Vagina (tissue), 2 donors: ENCODE measurements at regions not wholly inside any gene's neighbourhood (a gene's known extent, or its start where the extent isn't known, plus 50 kb on each side); places are given as distances from the start of the nearest gene placed in this dataset.
"Not testable (repeated sequence)": the region's sequence is repeated elsewhere in the genome, so short reads cannot be mapped to it uniquely, and the experiment has no call there.

ENCODE experiments used
- DNase-seq, 2 donors: peaks; one replicate each; pipeline ENCODE4 v3.0.0-alpha.2; 2017; ENCODE audit errors: extremely low spot score in 2 of 2
- H3K27ac ChIP-seq: fragments of 200-600 bp; sonication (generic); one replicate; pipeline ENCODE4 v1.5.1; 2019
- H3K27me3 ChIP-seq: fragments of 200-600 bp; sonication (generic); one replicate; pipeline ENCODE4 v1.5.1; 2019
- H3K36me3 ChIP-seq, 2 donors: fragments of 200-600 bp; sonication (generic); one replicate each; pipeline ENCODE4 v1.5.1; 2017 to 2019
- H3K4me1 ChIP-seq: fragments of 200-600 bp; sonication (generic); one replicate; pipeline ENCODE4 v1.5.1; 2019
- H3K4me3 ChIP-seq, 2 donors: fragments of 200-600 bp; sonication (generic); 1 replicate in 1 of 2; 2 replicates in 1 of 2; pipeline ENCODE4 v1.5.1; 2016 to 2019
- H3K9me3 ChIP-seq: fragments of 200-600 bp; sonication (generic); one replicate; pipeline ENCODE4 v1.5.1; 2019
- CTCF ChIP-seq, 3 experiments: fragments of 450-650 bp in 2 of 3; fragments of 200-600 bp in 1 of 3; sonication (generic) in 1 of 3; IDR thresholded peaks; one replicate each; pipeline ENCODE4 v1.5.1; 2017 to 2019; ENCODE audit warnings: antibody characterized with exemption in 3 of 3, mild to moderate bottlenecking in 2 of 3, moderate library complexity in 2 of 3
- POLR2A ChIP-seq, 2 donors: fragments of 450-650 bp; IDR thresholded peaks; one replicate each; pipeline ENCODE4 v1.6.1; 2017; ENCODE audit warnings: antibody characterized with exemption in 2 of 2, mild to moderate bottlenecking in 2 of 2, moderate library complexity in 2 of 2
- POLR2AphosphoS5 ChIP-seq, 2 donors: sonication (generic); formaldehyde crosslinking; IDR thresholded peaks; one replicate each; pipeline ENCODE4 v1.9.0; 2017; ENCODE audit warnings: antibody characterized with exemption in 2 of 2, mild to moderate bottlenecking in 2 of 2, low read depth in 1 of 2; ENCODE audit not compliant: insufficient read depth in 1 of 2
- intact Hi-C: fragments of 100-400 bp; cut with DNase I; formaldehyde crosslinking; loops from one replicate; pipeline ENCODE4 v1.15.1; 2023

- Histone ChIP-seq H3K27ac (no peak overlapping the region), H3K36me3 (no peaks in the 10 kb centered on the region), H3K4me3 (no peak overlapping the region), H3K4me1 (no peaks in the 10 kb centered on the region), H3K9me3 (no peaks in the 10 kb centered on the region), H3K27me3 (no peaks in the 10 kb centered on the region)
- no peak for DNase-seq
- intact Hi-C loops = no loop called here
- no peak for TF ChIP-seq POLR2AphosphoS5 (IDR thresholded peaks at IDR 0.05; ENCODE audit: insufficient read depth in 1 of 2, low read depth in 1 of 2)
These were observed 576.9 kb upstream of the PTBP2 start for GRCh38 chr1:96144636-96145035.

GRCh38 chr1:96145492-96145891 is 576.1 kb upstream of the PTBP2 start:
- H3K27ac ChIP-seq = no peak overlapping the region
- H3K27me3 ChIP-seq = no peaks in the 10 kb centered on the region
- H3K4me3 ChIP-seq = no peak overlapping the region
- H3K4me1 ChIP-seq = no peaks in the 10 kb centered on the region
- intact Hi-C loops = no loop called here
- no peaks in the 10 kb centered on the region for H3K36me3 ChIP-seq
- TF ChIP-seq POLR2AphosphoS5 (IDR thresholded peaks at IDR 0.05; ENCODE audit: insufficient read depth in 1 of 2, low read depth in 1 of 2) (no peak), POLR2A (IDR thresholded peaks at IDR 0.05) (no peak), CTCF (IDR thresholded peaks at IDR 0.05) (no peak)
- DNase-seq = no peak
- no peaks in the 10 kb centered on the region for H3K9me3 ChIP-seq

GRCh38 chr1:96152957-96153356 is 568.6 kb upstream of the PTBP2 start:
- H3K9me3 ChIP-seq, H3K27me3 ChIP-seq, H3K36me3 ChIP-seq, DNase-seq, H3K4me3 ChIP-seq, intact Hi-C loops, H3K27ac ChIP-seq, H3K4me1 ChIP-seq: not testable (repeated sequence)

- no peak overlapping the region for H3K27ac ChIP-seq
- TF ChIP-seq POLR2A (IDR thresholded peaks at IDR 0.05) = no peak
- TF ChIP-seq CTCF (IDR thresholded peaks at IDR 0.05) = no peak
- no peak for TF ChIP-seq POLR2AphosphoS5 (IDR thresholded peaks at IDR 0.05; ENCODE audit: insufficient read depth in 1 of 2, low read depth in 1 of 2)
- intact Hi-C loops = no loop called here
- H3K4me1 ChIP-seq = no peaks in the 10 kb centered on the region
- no peaks in the 10 kb centered on the region for H3K36me3 ChIP-seq
- no peak for DNase-seq
- no peaks in the 10 kb centered on the region for H3K27me3 ChIP-seq
- H3K9me3 ChIP-seq = peaks cover 4% of the 10 kb centered on the region
- no peak overlapping the region for H3K4me3 ChIP-seq
These were observed 564.5 kb upstream of the PTBP2 start for GRCh38 chr1:96157101-96157500.

DNA sequence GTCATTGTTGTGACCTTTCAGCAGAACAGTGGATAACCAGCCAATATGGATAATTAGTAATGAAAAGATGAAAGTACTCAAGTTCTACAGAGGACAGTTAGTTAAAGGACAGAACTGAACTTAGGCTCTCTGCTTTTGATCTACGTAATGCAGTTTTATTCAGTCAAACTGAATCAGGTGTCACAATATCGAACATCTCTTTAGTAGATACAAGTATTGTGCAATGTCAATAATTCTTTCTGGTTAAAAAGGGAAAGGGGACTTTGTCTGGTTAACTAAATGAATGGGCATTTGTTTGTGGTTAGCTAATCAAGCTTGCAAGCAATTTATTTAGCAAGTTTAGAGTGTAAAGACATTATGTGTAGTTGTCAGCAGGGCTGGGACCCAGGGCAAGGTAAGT is 562.2 kb upstream of the PTBP2 start:
- intact Hi-C loops = no loop called here
- H3K36me3 ChIP-seq = no peaks in the 10 kb centered on the region
- H3K9me3 ChIP-seq = no peaks in the 10 kb centered on the region
- no peaks in the 10 kb centered on the region for H3K27me3 ChIP-seq
- no peak overlapping the region for H3K27ac ChIP-seq
- H3K4me3 ChIP-seq = no peak overlapping the region
- no peak for DNase-seq
- no peaks in the 10 kb centered on the region for H3K4me1 ChIP-seq
- no peak for TF ChIP-seq POLR2A (IDR thresholded peaks at IDR 0.05)
- no peak for TF ChIP-seq CTCF (IDR thresholded peaks at IDR 0.05)
- TF ChIP-seq POLR2AphosphoS5 (IDR thresholded peaks at IDR 0.05; ENCODE audit: insufficient read depth in 1 of 2, low read depth in 1 of 2) = no peak

GRCh38 chr1:96164053-96164452 is 557.5 kb upstream of the PTBP2 start:
- intact Hi-C loops = no loop called here
- no peak overlapping the region for H3K4me3 ChIP-seq
- H3K27me3 ChIP-seq = no peaks in the 10 kb centered on the region
- no peaks in the 10 kb centered on the region for H3K9me3 ChIP-seq
- H3K27ac ChIP-seq = no peak overlapping the region
- DNase-seq = no peak
- H3K4me1 ChIP-seq = no peaks in the 10 kb centered on the region
- H3K36me3 ChIP-seq = no peaks in the 10 kb centered on the region
- TF ChIP-seq POLR2AphosphoS5 (IDR thresholded peaks at IDR 0.05; ENCODE audit: insufficient read depth in 1 of 2, low read depth in 1 of 2) (no peak), POLR2A (IDR thresholded peaks at IDR 0.05) (no peak), CTCF (IDR thresholded peaks at IDR 0.05) (no peak)
